Panc1 (cell line): ENCODE measurements at regions not wholly inside any gene's neighbourhood (a gene's known extent, or its start where the extent isn't known, plus 50 kb on each side); places are given as distances from the start of the nearest gene placed in this dataset.

Experiments used
- CTCF ChIP-seq: fragments of 450-650 bp; IDR thresholded peaks from 2 replicates; pipeline ENCODE4 v1.5.1; 2017; ENCODE audit warnings: mild to moderate bottlenecking
- REST ChIP-seq, 2 experiments: IDR thresholded peaks; 2 replicates each; pipeline ENCODE4 v1.6.1; 2011 to 2012; ENCODE audit warnings: low read depth in 2 of 2, control low read depth in 1 of 2, low read length in 1 of 2, mild to moderate bottlenecking in 1 of 2, moderate library complexity in 1 of 2; ENCODE audit not compliant: insufficient read depth in 1 of 2
- SIN3A ChIP-seq: IDR thresholded peaks from 2 replicates; pipeline ENCODE4 v1.6.1; 2012; ENCODE audit warnings: low read depth, mild to moderate bottlenecking, low read length, moderate library complexity, borderline replicate concordance; ENCODE audit not compliant: insufficient read depth
- TCF7L2 ChIP-seq: IDR thresholded peaks from 2 replicates; pipeline ENCODE4 v1.6.1; 2011; ENCODE audit warnings: mild to moderate bottlenecking, low read depth, low read length, inconsistent platforms

GRCh38 chr1:218779341-218780100, 394.2 kb upstream of the LYPLAL1 start:
- TF ChIP-seq CTCF, result peak; percentile 11; the same call in 1 of the 2 replicates
- TF ChIP-seq SIN3A, result no peak
- no peak for TF ChIP-seq TCF7L2
- TF ChIP-seq REST (IDR thresholded peaks at IDR 0.05; ENCODE audit: insufficient read depth in 1 of 2, low read depth in 2 of 2, low read length in 1 of 2), result no peak
